ENCODE measurements at regions not wholly inside any gene's neighbourhood (a gene's known extent, or its start where the extent isn't known, plus 50 kb on each side); places are given as distances from the start of the nearest gene placed in this dataset.

DNA sequence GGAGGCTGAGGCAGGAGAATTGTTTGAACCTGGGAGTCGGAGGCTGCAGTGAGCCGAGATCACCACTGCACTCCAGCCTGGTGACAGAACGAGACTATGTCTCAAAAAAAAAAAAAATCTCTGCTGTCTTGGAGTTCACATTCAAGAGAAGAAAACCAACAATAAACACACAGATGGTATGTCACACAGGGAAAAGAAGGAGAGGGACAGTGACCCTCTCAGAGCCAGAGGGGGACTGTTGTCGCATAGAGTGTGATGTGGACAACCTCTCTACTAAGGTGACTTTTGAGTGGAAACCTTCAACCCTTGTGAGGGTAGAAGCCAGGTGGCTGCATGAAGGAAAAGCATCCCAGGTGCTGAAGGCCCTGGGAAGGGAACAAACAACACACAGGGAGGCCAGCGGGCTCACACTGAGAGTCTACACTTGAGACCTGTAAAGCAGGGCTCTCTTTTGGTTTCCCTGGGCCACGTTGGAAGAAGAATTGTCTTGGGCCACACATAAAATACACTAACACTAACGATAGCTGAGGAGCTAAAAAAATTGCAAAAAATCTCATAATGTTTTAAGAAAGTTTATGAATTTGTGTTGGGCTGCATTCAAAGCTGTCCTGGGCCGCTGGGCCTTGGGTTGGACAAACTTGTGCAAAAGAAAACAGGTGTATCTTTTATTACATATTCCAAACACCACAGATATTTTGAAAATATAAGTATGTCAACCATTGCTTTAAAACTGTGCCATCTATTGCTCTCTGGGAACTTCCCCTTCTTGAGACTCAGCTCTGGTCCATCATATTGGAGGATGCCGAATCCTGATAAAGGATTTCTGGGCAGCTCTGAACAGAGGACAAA is 136.0 kb downstream of the DDX1 start:
- TF ChIP-seq POLR2A (IDR thresholded peaks at IDR 0.05), result no peak
- TF ChIP-seq CTCF (IDR thresholded peaks at IDR 0.05), result no peak

Measured in transverse colon (tissue), 3 donors.